ENCODE measurements at regions not wholly inside any gene's neighbourhood (a gene's known extent, or its start where the extent isn't known, plus 50 kb on each side); places are given as distances from the start of the nearest gene placed in this dataset.

GRCh38 chr3:87461443-87461842 is 185.1 kb upstream of the POU1F1 start:
- H3K4me3 Mint-ChIP-seq (ENCODE audit: low read depth, unreplicated experiment): no peak overlapping the region
- BruUV-seq (replicated peaks): no TSS peak
- no peaks in the 10 kb centered on the region for H3K36me3 Mint-ChIP-seq (ENCODE audit: insufficient read depth, unreplicated experiment)
- H3K27ac Mint-ChIP-seq (ENCODE audit: unreplicated experiment): no peak overlapping the region
- CTCF ChIA-PET: interaction anchor here (0.7 kb wide), 1 partner anchor 19 kb away, joined by 3 read pairs; no protein-coding TSS in a partner anchor
- DNase-seq: no peak
- no peaks in the 10 kb centered on the region for H3K4me1 Mint-ChIP-seq (ENCODE audit: low read depth, unreplicated experiment)
- intact Hi-C loops (cut with micrococcal nuclease; ENCODE audit: unreplicated experiment): no loop called here
- H3K9me3 Mint-ChIP-seq (ENCODE audit: low read depth, unreplicated experiment): no peaks in the 10 kb centered on the region
- H3K27me3 Mint-ChIP-seq (ENCODE audit: unreplicated experiment): no peaks in the 10 kb centered on the region
- no peak for TF ChIP-seq CTCF (IDR thresholded peaks at IDR 0.05; ENCODE audit: unreplicated experiment)

GRCh38 chr3:87461036-87461435 is 184.7 kb upstream of the POU1F1 start:
- DNase-seq: no peak
- no TSS peak for BruUV-seq (replicated peaks)
- no peak overlapping the region for H3K27ac Mint-ChIP-seq (ENCODE audit: unreplicated experiment)

GRCh38 chr3:87448558-87448957 is 172.2 kb upstream of the POU1F1 start:
- peaks cover 7% of the 10 kb centered on the region for H3K9me3 Mint-ChIP-seq (ENCODE audit: low read depth, unreplicated experiment)
- no peak for DNase-seq
- H3K27ac Mint-ChIP-seq (ENCODE audit: unreplicated experiment): no peak overlapping the region
- no peak overlapping the region for H3K4me3 Mint-ChIP-seq (ENCODE audit: low read depth, unreplicated experiment)
- no peaks in the 10 kb centered on the region for H3K4me1 Mint-ChIP-seq (ENCODE audit: low read depth, unreplicated experiment)
- no peaks in the 10 kb centered on the region for H3K36me3 Mint-ChIP-seq (ENCODE audit: insufficient read depth, unreplicated experiment)
- H3K27me3 Mint-ChIP-seq (ENCODE audit: unreplicated experiment): no peaks in the 10 kb centered on the region
- intact Hi-C loops (cut with micrococcal nuclease; ENCODE audit: unreplicated experiment): no loop called here
- no peak for TF ChIP-seq CTCF (IDR thresholded peaks at IDR 0.05; ENCODE audit: unreplicated experiment)
- no TSS peak for BruUV-seq (replicated peaks)
- CTCF ChIA-PET: no interaction called here

More at GRCh38 chr3:87461036-87461435, 184.7 kb upstream of the POU1F1 start:
- no peaks in the 10 kb centered on the region for H3K4me1 Mint-ChIP-seq (ENCODE audit: low read depth, unreplicated experiment)
- H3K9me3 Mint-ChIP-seq (ENCODE audit: low read depth, unreplicated experiment): no peaks in the 10 kb centered on the region
- H3K4me3 Mint-ChIP-seq (ENCODE audit: low read depth, unreplicated experiment): no peak overlapping the region
- no peaks in the 10 kb centered on the region for H3K27me3 Mint-ChIP-seq (ENCODE audit: unreplicated experiment)
- TF ChIP-seq CTCF (IDR thresholded peaks at IDR 0.05; ENCODE audit: unreplicated experiment): no peak
- intact Hi-C loops (cut with micrococcal nuclease; ENCODE audit: unreplicated experiment): no loop called here
- H3K36me3 Mint-ChIP-seq (ENCODE audit: insufficient read depth, unreplicated experiment): no peaks in the 10 kb centered on the region
- CTCF ChIA-PET: no interaction called here

- Mint-ChIP-seq H3K27ac (ENCODE audit: unreplicated experiment) (no peak overlapping the region), H3K9me3 (ENCODE audit: low read depth, unreplicated experiment) (peaks cover 3% of the 10 kb centered on the region), H3K27me3 (ENCODE audit: unreplicated experiment) (no peaks in the 10 kb centered on the region), H3K4me1 (ENCODE audit: low read depth, unreplicated experiment) (no peaks in the 10 kb centered on the region), H3K36me3 (ENCODE audit: insufficient read depth, unreplicated experiment) (no peaks in the 10 kb centered on the region), H3K4me3 (ENCODE audit: low read depth, unreplicated experiment) (no peak overlapping the region)
- intact Hi-C loops (cut with micrococcal nuclease; ENCODE audit: unreplicated experiment): no loop called here
- no TSS peak for BruUV-seq (replicated peaks)
- CTCF ChIA-PET: no interaction called here
- no peak for DNase-seq
- TF ChIP-seq CTCF (IDR thresholded peaks at IDR 0.05; ENCODE audit: unreplicated experiment): no peak
Observed at GRCh38 chr3:87446849-87447387, 170.5 kb upstream of the POU1F1 start.

Data from Calu3 (cell line).